ENCODE measurements at regions not wholly inside any gene's neighbourhood (a gene's known extent, or its start where the extent isn't known, plus 50 kb on each side); places are given as distances from the start of the nearest gene placed in this dataset.

DNA sequence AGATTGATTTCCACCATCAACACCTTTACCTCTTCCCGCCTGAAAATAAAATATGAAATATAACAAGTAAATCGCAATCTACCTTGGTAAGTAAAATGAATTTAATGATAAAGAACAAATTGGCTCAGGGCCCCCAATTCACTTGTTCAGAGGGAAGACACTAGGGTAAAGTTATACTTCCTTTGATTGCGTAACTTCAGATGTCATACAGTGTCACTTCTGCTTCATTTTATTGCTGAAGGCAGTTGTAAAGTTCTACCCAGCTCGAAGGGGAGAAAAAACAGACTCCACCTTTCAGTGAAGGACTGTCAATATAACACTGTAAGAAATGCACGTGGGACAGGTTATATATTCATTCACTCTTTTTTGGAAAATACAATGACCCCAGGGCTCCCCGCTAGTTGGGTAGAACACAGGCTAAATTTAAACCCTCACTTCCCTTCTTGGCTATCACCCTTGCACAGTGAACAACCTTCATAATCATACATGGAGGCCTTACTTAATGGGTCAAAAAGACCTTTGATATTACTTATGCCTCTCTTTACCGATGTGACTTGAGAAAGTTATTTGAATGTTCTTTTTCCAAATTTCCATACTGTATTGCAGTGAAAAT lies 848.8 kb downstream of the MAT2B start:
- H3K4me3 ChIP-seq (ENCODE audit: low read depth, low read length) = no peak overlapping the region
- TF ChIP-seq, protein P1, sequence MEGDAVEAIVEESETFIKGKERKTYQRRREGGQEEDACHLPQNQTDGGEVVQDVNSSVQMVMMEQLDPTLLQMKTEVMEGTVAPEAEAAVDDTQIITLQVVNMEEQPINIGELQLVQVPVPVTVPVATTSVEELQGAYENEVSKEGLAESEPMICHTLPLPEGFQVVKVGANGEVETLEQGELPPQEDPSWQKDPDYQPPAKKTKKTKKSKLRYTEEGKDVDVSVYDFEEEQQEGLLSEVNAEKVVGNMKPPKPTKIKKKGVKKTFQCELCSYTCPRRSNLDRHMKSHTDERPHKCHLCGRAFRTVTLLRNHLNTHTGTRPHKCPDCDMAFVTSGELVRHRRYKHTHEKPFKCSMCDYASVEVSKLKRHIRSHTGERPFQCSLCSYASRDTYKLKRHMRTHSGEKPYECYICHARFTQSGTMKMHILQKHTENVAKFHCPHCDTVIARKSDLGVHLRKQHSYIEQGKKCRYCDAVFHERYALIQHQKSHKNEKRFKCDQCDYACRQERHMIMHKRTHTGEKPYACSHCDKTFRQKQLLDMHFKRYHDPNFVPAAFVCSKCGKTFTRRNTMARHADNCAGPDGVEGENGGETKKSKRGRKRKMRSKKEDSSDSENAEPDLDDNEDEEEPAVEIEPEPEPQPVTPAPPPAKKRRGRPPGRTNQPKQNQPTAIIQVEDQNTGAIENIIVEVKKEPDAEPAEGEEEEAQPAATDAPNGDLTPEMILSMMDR (IDR thresholded peaks at IDR 0.05; ENCODE audit: insufficient read depth, low read length) = no peak
- no peak for DNase-seq (ENCODE audit: low read depth)

DNA sequence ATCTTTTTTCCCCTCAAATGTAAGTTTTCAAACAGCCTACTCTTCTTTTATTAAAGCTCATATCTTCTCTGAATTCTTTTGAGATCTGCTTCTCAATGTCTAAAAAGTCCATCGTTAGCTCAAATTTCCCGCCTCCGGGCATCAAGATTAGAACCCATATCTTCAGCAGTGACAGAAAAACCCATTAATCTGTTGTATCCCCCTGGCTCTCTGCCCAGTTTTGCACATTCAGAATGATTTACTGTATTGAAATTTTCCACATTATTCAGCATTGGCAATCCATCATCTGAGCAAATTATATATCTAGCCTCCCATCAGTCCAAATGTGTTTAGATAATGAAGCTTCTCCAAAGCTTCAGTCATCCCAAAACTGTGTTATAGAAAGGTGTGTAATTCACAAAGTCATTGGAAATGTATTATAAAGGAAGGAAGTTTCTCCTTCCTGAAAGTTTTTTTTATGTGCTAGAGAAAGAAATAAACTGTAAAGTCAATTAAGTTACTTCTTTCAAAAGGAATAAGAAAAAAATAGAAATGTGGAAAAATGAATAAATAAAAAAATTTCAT lies 849.9 kb downstream of the MAT2B start:
- peak; percentile 68 for DNase-seq (ENCODE audit: low read depth)
- no peak overlapping the region for H3K4me3 ChIP-seq (ENCODE audit: low read depth, low read length)
- TF ChIP-seq, protein P1 (IDR thresholded peaks at IDR 0.05; ENCODE audit: insufficient read depth, low read length) = no peak

DNA sequence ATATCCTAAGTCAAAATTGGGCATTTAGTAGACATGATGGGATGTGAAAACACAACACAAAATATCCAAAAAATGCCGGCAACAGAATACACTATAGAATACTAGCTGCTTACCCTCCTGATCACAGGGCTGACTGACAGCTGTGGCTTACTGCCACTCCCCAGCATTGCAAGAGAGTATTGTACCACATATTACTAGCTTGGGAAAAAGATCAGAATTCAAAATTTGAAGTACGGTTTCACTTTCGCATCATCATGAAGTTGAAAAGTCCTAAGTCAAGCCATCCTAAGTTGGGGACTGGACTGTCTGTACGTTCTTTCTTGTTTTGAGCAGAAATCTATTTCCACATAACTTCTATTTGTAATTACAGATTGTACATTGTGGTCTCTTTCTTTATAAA lies 851.4 kb downstream of the MAT2B start:
- no peak overlapping the region for H3K4me3 ChIP-seq (ENCODE audit: low read depth, low read length)
- TF ChIP-seq, protein P1 (IDR thresholded peaks at IDR 0.05; ENCODE audit: insufficient read depth, low read length) = no peak
- DNase-seq (ENCODE audit: low read depth) = no peak

DNA sequence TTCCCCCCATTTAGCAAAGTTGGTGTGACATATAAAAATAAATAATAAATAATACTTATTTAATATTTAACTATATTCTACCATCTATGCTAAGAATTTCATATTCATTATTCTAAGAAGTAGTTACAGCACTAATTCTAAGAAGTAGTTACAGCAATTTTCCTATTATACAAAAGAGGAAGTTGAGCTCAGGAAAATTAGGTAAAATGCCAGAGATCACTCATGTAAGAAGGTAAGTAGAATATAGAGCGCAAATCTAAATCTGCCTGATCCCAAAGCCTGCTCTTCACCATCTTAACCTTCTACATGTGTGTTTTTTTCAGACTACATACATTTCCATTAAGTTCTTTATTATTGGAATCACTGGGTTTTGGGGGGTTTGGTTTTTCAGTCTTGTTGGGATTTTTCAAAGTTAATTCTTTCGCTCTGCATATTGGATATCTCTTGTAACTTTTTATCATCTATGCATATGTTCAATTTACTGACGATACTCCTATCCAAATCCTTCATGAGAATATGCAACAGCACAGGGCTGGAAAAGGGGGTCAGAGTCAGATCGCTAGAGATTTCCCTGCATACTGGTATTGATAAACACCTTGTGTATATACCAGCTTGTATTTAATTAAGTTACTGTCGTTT lies 852.1 kb downstream of the MAT2B start:
- H3K4me3 ChIP-seq (ENCODE audit: low read depth, low read length) = no peak overlapping the region
- DNase-seq (ENCODE audit: low read depth) = no peak
- TF ChIP-seq, protein P1 (IDR thresholded peaks at IDR 0.05; ENCODE audit: insufficient read depth, low read length) = no peak

DNA sequence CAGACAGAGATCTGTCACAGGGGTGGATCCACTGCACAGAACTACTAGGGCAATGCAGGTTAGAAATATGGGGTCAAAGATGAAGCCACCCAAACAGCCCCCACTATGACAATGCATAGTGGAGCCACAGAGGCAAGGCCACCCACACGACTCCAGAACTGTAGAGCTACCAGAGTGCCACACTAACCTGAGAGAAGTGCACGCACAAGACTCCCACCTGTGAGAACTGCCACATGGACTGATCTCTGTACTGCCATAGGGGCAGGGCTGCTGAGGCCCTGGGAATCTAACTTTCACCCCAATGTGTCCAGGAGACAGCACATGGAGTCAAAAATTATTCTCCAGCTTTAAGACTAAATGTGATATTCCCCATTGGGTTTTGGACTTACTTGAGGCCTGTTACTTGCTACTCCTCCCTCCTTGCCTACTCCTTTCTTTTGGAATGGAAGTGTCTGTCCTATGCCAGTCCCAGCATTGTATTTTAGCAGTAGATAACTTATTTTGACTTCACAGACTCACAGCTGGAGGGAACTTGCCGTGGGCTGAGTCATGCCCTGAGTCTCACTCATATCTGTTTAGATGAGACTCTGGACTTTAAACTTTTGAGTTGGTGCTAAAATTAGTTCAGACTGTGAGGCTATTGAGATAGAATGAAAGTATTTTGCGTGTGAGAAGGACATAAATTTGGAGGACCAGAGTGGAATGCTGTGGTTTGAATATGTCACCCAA lies 853.3 kb downstream of the MAT2B start:
- peak; percentile 93 for DNase-seq (ENCODE audit: low read depth)
- TF ChIP-seq, protein P1 (IDR thresholded peaks at IDR 0.05; ENCODE audit: insufficient read depth, low read length) = no peak

DNA sequence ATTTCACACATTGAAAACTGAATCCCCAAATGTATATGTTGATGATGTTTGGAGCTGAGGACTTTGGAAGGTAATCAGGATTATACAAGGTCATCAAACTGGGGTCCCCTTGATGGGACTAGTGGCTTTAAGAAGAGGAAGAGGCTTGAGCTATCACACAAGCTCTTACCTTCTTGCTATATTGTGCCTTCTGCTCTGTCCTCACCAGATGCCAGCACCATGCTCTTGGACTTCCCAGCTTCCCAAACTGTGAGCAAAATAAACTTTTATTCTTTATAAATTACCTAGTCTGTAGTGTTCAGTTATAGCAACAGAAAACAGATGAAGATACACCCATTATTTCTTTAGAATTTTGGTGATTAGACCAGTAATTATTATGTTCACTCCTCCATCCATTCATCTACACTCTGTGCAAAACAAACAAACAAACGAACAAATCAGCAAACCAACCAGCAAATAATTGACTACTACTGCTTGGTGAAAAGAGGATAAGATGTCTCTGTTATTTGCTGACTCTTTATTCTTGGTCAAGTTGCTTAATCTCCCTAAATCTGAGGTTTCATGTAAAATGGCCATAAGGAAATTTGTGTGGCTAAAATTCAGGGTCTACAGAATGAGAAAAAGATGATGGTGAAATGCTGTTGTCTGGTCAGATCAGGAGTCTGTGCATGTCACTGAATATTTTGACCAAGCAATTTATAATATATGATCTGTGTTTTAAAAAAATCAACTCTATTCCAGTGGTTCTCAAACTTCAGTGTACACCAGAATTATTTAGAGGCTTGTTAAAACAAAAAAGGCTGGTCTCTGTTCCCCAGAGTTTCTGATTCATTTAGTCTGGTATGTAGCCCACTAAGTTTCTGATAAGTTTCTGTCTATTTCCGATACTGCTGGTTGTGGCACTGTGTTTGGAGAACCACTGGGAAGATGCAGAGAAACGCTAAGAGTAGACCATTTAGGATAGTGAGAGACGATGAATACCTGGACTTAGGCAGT lies 854.1 kb downstream of the MAT2B start:
- peak; percentile 68 for DNase-seq (ENCODE audit: low read depth)
- TF ChIP-seq, protein P1 (IDR thresholded peaks at IDR 0.05; ENCODE audit: insufficient read depth, low read length) = no peak
- H3K4me3 ChIP-seq (ENCODE audit: low read depth, low read length) = no peak overlapping the region

More for the DNA sequence above, 853.3 kb downstream of the MAT2B start:
- H3K4me3 ChIP-seq (ENCODE audit: low read depth, low read length) = no peak overlapping the region
